ENCODE measurements at regions not wholly inside any gene's neighbourhood (a gene's known extent, or its start where the extent isn't known, plus 50 kb on each side); places are given as distances from the start of the nearest gene placed in this dataset.
"Not testable (repeated sequence)": the region's sequence is repeated elsewhere in the genome, so short reads cannot be mapped to it uniquely, and the experiment has no call there.

DNA sequence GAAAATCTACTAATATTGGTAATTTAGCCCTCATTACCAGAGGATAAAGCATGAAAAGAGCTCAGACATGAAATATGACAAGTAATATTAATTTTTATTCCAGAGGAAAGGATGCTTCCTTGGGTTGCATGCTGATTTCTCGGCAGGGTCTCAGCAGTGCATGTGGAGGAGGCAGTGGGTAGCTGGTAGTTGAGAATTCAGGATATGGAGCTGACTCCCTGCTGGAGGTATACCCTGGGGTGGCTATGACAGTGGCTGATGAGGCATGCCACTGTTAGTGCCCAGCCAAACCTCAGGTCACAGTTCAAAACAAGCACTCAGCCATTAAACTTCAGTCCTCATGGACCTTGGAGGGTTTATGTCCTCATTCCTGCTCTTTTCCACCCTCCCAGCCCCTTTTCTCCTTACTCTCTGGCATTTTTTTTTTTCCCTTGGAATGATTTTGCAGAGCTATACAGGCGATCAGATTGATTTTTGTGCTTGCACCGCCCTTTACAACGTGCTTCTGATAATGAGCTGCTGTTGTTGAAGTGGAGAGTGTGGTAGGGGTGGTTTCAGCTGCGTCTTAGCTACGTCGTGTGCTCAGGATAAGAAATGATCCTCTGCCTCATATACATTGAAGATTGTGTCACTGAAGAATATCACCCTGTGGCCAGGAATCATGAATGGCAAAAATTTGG is 761.9 kb upstream of the MMS22L start:
- no peak for DNase-seq

DNA sequence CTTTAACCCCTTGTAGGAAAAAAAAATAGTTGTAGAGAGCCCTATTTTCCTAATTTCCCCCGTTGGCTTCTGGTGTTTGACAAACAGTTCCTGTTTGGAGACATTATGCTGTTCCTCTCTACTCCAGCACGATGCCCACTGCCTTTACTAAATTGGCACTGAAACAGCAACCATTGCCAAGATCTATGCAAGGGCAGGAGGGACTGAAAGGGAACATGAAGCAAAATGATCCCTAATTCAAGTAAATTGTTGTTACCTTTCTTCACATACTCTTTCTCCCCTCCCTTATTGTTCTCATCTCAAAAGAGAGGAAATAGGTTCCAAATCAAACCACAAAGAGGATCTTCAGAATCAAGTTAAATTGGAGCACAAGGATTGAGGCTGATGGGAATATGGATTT is 764.1 kb upstream of the MMS22L start:
- DNase-seq, result no peak

DNA sequence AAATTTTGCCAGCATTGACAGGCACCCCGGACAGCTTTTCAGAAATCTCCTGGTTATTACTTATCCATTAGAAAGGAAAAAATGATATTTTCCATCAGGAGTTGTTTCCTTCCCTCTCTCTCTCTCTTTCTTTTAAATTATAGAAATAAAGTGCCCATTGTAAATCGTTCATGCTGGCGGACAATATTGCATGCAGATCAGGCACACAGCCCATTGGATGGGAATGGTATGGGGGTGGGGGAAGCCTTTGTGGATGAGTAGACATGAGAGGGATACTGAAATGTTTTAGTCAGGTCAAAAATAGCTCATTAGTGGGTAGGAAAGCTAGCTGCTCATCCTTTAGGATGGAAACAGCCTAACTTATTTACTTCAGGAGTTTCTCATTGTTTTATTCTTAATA is 764.9 kb upstream of the MMS22L start:
- no peak for DNase-seq

DNA sequence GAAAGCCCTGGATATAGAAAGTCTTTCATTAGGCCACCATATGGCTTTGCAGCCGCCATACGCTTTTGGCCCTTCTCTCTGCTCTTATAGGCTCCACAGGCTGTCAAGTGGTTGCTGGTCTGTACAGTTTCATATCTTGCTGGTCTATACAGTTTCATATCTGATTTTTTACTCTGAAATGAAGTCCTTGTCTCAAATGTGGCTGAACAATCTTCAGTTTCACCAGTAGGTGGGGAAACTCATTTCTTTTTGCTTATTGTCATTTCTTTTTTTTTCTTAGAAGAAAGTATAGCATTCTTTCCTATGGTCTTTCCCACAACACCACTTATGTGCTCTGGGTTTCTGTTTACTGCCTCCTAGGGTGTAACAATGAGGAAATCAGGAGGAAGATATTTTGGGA is 771.4 kb upstream of the MMS22L start:
- DNase-seq, result no peak

DNA sequence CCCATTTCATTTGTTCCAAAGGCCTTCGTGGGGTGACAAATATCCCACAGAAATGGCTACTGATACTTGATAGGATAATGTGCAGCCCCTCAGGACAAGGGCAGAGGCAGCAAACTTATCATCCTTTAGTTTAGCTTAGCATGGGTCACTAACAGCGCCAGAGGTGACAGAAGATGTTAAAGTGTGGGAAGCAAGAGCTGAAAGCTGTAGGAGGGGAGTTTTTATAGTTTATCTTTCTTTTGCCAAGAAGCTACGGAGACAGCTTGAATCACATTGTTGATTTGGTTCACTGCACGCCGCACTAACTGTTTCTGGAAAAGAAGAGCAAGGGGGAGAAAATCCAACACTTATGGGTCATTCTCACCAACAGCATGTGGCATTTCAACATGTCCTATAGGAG is 773.9 kb upstream of the MMS22L start:
- DNase-seq, result no peak

DNA sequence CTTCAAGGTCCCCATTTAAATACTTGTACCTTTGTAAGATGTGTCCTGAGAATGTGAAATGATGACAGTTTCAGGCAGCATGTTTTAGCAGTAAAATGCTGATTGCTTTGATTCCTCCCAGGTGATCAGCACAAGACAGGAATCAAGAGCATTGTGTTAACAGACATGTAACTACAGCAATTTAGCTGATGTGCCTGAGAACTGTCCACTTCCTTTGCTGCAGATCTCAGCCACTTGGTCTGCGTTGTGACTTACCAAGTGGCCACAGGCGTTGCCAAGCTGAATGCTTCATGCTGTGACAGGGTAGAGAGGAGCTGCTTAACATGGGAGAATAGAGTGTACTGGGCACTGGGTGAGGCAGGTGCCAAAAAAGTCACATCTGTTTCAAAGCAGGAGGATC is 767.0 kb upstream of the POU3F2 start:
- DNase-seq, result no peak

DNA sequence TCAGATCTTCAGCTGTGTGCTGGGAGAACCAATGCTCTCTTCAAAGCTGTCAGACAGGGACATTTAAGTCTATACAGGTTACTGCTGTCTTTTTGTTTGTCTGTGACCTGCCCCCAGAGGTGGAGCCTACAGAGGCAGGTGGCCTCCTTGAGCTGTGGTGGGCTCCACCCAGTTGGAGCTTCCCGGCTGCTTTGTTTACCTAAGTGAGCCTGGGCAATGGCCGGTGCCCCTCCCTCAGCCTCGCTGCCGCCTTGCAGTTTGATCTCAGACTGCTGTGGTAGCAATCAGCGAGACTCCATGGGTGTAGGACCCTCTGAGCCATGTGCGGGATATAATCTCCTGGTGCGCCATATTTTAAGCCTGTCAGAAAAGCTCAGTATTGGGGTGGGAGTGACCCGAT is 745.8 kb upstream of the POU3F2 start:
- not testable (repeated sequence) for DNase-seq

DNA sequence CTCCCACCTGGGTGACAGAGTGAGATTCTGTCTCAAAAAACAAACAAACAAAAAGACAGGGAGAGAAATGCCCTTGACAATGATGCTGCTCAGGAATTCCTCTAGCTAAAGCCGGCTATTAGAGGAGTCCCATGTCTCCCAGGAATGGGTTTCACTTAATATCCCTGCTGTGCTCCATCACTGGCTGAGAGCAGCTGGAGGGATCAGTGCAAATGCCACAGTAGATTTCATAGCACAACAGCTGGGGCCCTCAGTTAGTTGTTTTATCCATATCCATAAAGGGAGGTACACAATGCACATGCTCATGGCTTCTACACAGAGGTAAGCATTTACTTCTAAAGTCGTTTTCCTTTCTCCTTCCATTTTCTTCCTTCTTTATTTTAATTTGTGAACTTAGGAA is 742.0 kb upstream of the POU3F2 start:
- DNase-seq, result no peak

DNA sequence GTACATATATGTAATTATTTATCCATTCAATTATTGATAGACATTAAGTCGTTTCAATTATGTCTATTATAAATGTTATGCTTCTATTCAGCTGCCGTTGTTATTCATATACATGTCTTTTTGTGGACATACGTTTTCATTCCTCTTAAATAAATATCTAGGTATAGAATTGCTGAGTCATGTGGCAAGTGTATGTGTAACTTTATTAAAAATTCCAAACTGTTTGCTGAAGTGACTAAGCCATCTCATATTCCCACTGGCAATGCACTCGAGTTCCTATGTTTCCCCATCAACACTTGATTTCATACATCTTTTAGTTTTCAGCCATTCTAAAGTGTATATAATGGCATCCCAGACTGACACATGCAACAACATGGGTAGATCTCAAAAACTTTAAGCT is 739.7 kb upstream of the POU3F2 start:
- DNase-seq, result no peak

DNA sequence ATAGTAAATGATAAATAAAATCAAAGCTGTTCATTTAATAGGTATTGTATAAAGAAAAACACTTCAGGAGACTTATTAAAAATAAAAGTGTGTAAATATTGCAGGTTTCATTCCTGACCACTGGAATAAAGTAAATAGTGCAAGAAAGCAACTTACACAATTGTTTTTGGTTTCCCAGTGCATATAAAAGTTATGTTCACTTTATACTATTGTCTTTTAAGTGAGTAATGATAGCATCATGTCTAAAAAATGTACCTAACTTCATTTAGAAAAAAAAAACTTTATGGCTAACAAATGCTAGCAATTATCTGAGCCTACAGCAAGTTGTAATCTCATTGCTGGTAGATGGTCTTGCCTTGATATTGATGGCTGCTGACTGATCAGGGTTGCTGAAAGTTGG is 726.6 kb upstream of the POU3F2 start:
- DNase-seq, result no peak

DNA sequence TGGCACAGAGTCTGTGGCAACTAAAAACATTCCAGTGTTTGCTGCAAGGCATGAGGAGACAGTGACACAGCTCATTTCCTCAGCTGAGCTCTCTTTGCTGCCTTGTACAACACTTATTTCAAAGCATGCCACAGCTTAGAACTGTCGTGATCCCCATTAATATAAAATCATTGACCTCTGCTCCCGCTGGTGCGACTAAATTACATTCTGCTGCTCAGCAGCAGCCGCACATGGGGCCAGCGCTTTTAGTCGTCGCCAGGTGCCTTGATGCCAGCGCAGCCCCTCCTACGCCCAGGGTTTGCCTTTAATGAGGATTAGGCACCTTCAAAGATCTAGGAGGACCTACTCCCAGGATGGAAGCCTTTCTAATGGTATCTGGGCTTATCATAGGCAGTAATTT is 717.9 kb upstream of the POU3F2 start:
- no peak for DNase-seq

DNA sequence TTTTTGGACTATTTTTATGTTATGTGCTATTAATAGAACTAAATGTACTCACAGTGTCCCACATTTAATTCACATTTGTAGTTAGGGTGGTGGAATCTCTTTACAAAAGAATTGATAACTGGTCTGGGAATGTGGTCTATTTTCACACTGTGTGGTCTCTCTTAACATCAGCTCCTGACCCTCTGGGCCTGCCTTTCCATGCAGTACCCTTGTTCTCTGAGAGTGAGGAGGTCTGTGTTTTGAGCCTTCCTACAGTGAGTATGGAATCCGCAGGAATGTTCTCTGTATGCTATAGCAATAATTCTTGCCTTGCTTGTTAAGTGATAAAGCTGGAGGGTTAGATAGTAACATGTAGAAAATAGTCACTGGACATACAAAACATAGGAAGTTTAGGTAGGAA is 717.3 kb upstream of the POU3F2 start:
- no peak for DNase-seq

DNA sequence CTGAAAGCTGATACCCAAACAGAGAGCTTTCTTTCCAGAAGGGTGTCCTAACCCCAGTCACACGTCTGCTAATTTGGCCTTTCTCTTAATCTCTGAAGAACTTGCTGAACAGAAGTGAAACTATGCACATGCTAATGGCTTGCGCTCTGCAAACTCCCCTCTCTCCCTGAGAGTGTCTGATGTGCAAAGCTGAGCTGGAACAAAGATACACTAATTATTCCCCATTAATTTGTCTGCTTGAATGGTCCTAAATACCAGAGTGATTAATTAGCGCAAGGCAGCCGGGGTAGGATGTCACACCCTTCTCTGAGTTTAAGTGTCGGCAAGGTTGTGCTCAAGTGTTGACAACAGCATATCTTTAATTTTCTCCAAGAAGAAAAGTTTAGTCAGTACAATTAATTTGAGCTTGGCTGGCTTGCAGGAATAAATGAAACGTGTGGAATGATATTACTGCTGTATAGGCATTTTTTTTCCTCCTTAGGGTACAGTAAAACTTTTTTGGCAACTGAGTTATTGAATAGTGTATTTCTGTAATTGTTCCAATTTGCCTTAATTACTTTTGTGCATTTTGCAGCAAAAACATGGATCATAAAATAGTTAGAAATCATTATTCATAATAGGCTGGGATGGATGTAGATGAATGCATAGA is 715.9 kb upstream of the POU3F2 start:
- DNase-seq, result no peak

DNA sequence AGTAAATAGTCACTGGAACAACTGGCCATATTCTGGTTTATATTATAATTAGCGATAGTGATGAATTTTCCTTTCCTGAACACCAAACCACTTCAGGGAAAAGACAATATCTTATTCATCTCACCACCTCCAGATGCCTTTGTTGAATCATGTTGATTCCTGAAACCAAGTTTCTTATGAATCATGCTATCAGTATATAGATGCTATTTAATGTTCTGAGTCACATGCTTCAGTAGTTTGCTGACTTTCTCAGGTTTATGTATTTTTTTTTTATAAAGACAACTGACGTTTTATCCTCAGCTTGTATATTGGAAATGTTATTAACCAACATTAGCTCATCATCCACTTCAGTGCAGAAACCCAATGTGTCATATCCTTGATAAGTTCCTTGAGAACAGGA is 710.2 kb upstream of the POU3F2 start:
- DNase-seq, result no peak

DNA sequence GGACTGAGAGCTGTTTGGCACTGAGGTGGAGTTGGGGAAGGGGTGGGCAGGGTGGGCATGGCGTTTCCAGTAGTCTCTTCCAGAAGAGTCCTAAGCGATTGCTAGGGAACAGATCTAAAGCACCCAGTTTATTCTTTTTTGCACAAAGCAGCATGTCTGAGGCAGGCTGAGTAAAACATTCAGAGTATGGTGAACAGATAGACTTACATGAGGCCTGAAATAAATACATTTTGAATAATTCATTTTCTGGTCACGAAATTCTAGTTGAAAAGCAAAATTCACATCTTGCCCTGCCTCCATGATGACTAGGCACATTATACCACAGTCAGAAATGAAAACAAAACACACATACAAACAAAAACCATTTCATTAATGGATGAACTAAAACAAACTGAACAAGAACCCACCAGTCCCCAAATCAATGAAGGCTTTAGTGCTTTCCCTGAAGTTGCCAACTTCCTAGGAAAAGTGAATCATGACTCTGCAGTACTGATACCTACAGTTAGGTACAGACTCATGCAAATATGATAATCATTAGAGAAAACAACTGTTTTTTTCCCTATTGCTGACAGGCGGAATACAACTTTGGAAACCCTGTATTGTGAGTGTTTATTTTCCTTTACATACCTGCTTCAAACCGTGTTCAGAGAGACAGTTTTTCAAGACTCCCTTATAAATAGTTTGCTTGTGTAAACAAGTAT is 702.9 kb upstream of the POU3F2 start:
- no peak for DNase-seq

DNA sequence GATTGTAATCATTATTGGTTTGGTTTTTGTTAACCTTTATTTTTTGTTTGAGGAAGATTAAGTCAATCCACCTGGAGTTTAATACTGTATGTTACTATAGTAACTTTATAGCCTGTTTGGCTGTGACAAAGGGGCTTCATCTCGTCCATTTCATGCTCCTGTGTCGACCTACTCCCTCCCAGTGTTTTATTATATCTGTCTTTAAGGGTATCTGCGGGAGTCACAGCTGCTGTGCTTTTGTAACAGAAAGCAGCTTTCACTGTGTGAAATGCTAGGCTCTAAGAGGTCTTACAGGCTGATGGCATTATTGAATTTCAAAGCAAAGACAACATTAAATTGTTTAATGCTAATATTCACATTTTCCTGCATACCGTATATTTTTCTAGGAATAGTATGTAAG is 698.0 kb upstream of the POU3F2 start:
- DNase-seq, result peak; percentile 4

DNA sequence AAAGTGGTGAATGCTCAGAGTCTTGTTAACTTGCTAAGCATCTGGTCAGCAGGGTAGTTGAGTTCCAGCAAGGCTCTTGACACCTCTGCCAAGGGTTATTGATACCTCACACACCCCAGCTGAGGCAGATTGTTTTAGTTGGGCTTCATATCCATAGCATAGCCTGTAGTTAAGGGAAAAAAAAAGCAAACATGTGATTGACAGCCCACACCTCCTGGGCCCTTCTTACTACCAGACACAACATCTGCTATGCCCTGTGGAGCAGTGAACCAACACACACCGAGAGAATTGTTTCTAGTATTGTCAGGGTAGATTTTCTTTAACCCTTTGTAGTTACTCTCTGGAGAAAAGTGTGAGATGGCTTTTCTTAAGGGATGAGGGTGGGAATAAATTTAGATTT is 697.0 kb upstream of the POU3F2 start:
- DNase-seq, result no peak

DNA sequence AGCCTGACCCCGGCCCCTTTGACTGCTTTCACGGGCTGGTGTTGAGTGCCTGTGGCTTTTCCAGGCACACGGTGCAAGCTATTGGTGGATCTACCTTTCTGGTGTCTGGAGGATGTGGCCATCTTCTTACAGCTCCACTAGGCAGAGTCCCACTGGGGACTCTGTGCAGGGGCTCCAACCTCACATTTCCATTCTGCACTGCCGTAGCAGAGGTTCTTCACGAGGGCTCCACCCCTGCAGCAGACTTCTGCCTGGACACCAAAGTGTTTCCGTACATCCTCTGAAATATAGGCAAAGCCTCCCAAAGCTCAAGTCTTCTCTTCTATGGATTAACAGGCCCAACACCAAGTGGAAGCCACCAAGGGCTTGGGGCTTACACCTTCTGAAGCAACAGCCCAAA is 691.5 kb upstream of the POU3F2 start:
- no peak for DNase-seq

DNA sequence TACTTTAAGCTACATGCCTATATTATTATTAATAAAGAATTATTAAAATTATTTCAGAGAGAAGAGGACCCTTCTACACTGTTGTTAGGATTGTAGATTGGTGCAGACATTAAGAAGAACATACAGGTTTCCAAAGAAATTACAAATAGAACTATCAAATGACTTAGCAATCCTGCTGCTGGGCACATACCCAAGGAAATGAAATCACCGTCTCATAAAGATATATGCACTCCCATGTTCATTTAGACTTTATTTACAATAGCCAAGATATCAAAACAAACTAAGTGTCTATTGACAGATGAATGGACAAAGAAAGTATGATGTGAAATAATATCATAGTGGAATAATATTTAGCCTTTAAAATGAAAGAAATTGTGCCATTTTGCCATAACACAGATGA is 687.7 kb upstream of the POU3F2 start:
- no peak for DNase-seq

DNA sequence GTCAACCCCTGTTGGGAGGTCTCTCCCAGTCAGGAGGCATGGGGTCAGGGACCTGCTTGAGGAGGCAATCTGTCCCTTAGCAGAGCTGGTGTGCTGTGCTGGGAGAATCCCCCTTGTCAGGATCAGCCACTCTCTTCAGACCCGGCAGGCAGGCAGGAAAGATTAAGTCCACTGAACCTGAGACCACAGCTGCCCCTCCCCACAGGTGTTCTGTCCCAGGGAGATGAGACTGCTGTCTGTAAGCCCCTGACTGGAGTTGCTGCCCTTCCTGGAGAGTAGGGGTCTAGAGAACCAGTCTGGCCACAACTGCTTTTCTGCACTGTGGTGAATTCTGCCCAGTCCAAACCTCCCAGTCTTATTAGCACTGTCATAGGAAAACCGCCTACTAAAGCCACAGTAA is 677.8 kb upstream of the POU3F2 start:
- DNase-seq, result no peak

DNA sequence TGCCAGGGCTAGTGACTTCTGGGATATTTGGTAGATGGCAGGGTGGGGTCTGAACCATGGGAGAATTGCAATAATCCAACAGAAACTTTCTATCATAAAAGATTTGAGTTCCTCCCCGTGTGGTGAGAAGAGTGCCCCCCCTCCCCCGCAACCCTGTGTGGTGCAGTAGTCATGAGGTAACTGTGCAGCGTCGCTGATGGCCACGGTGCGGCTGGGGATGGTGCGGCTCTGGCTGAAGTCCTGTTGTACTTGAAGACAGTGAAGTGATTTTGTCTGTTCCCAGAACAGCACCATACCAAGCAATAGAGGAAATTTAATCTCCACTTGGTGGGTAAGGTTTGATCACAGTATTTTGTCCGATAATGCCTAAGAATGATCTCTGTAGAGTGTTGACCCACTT is 654.8 kb upstream of the POU3F2 start:
- no peak for DNase-seq

DNA sequence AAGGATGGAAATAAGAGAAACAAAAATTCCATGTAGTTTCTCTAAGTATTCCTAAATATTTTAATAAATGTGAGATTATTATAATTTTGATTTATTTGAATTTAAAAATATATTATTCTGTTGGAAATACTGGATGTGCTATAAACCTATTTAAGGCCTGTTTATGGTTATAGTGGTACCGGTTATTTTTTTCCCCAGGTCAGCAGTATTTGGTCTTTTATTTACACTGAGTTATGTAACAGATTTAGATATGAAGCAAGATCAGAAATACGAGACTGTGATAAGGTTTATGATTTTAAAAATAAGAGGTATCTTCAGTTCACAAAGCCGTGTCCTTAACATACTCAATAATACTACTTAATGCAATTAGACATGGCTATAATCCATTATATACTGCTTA is 634.3 kb upstream of the POU3F2 start:
- no peak for DNase-seq

DNA sequence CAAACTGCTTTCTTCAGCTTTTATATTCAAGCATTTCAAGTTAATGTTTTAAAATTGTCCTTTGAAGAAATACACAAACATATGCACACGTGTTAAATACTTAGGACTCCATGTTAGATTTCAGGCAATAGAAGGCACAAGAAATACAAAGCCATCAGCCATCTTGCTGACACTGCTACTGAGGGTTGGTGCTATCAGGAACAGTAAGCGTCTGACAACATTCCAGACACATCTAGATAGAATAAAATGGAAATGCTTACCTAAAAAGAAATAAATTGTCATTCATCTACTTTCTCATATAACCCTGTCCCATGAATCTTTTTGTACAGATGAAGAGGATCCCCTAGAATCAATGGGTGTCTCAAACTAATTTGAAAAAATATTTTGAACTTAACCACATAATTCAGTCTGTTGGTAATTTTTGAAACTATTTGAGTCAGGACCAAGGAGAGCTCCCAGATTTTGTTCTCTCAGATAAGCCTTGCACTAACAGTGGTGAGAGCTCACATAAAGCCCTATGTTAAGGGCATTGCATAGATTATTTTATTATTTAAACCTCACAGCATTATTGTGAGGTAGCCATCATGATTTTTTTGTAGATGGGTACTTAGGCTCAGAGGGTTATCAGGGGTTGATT is 631.1 kb upstream of the POU3F2 start:
- DNase-seq, result no peak

DNA sequence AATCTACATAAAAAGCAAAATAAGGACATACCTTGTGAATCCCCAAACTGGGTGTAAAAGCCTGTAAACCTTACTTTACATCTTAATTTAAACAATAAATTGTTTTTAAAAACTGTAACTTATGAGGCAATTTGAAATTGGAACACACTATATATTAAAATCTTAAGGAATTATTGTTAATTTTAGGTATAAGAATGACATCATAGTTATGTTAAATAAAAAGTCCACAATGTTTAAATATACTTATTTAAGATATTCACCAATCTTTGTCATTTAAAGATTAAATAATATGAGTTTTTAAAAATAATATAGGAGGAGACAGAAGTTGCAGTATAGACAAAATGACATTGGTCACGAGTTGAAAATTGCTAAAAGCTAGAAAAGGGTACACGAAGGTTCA is 621.9 kb upstream of the POU3F2 start:
- DNase-seq, result no peak

Measured in NCI-H1092 (cell line).